ENCODE measurements at regions not wholly inside any gene's neighbourhood (a gene's known extent, or its start where the extent isn't known, plus 50 kb on each side); places are given as distances from the start of the nearest gene placed in this dataset.

DNA sequence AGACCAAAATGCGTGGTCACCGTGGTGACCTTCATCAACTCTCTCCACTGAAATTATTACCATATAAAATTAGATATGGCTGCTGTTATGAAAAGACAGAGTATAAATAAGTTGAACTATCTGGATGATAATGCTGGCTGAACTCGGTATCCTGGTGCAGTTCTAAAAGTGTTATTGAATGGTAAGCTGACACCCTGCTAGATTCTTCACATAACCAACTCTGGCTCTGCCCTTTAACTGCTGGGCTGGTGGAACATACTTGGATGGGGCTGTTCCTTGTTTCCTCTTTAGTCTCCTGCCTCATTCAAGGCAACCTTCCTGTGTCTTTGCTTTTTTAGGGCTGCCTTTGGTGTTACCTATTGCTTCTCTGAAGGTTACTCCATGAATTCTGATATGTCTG, 106.9 kb downstream of the FGF9 start:
- H3K9ac ChIP-seq (replicated peaks; ENCODE audit: extremely low read depth, insufficient read depth, low read length): no peak overlapping the region
- POLR2A ChIA-PET: no interaction called here
- FAIRE-seq (no peak), DNase-seq (ENCODE audit: low read depth, low spot score) (no peak)
- no peak overlapping the region for H3K27ac ChIP-seq (ENCODE audit: insufficient read depth, low read depth, low read length)
- H2AFZ ChIP-seq (ENCODE audit: low read depth, low read length): no peak overlapping the region
- TF ChIP-seq, protein P1, sequence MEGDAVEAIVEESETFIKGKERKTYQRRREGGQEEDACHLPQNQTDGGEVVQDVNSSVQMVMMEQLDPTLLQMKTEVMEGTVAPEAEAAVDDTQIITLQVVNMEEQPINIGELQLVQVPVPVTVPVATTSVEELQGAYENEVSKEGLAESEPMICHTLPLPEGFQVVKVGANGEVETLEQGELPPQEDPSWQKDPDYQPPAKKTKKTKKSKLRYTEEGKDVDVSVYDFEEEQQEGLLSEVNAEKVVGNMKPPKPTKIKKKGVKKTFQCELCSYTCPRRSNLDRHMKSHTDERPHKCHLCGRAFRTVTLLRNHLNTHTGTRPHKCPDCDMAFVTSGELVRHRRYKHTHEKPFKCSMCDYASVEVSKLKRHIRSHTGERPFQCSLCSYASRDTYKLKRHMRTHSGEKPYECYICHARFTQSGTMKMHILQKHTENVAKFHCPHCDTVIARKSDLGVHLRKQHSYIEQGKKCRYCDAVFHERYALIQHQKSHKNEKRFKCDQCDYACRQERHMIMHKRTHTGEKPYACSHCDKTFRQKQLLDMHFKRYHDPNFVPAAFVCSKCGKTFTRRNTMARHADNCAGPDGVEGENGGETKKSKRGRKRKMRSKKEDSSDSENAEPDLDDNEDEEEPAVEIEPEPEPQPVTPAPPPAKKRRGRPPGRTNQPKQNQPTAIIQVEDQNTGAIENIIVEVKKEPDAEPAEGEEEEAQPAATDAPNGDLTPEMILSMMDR (IDR thresholded peaks at IDR 0.05; ENCODE audit: extremely low read depth in 1 of 2, insufficient read depth in 1 of 2, low read depth in 1 of 2, low read length in 2 of 2): no peak
- TF ChIP-seq POLR2AphosphoS5 (IDR thresholded peaks at IDR 0.05; ENCODE audit: insufficient read depth, low read depth, low read length) (no peak), GATA2 (IDR thresholded peaks at IDR 0.05; ENCODE audit: insufficient read depth, insufficient read length, low read depth, low read length) (no peak), POLR2A (IDR thresholded peaks at IDR 0.05; ENCODE audit: low read depth, low read length) (no peak), MYC (IDR thresholded peaks at IDR 0.05; ENCODE audit: low read depth, low read length) (no peak), FOS (IDR thresholded peaks at IDR 0.05; ENCODE audit: borderline replicate concordance, insufficient read depth, low read length) (no peak)
- TF ChIP-seq, protein P2, sequence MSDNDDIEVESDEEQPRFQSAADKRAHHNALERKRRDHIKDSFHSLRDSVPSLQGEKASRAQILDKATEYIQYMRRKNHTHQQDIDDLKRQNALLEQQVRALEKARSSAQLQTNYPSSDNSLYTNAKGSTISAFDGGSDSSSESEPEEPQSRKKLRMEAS (IDR thresholded peaks at IDR 0.05; ENCODE audit: insufficient read depth, insufficient read length): no peak
- no peak overlapping the region for H3K4me3 ChIP-seq (replicated peaks in 1 of 3; ENCODE audit: insufficient read depth in 1 of 3, low read depth in 1 of 3, low read length in 3 of 3)
- dilution Hi-C loops (cut with MboI; ENCODE audit: extremely low pct_ligation_motif_present, low sequenced_read_pairs) (no loop called here), intact Hi-C loops (cut with micrococcal nuclease) (no loop called here)
- no peaks in the 10 kb centered on the region for H3K27me3 ChIP-seq (ENCODE audit: control insufficient read depth in 2 of 2, insufficient read depth in 2 of 2, low read length in 2 of 2)
- no peaks in the 10 kb centered on the region for H3K36me3 ChIP-seq (ENCODE audit: control insufficient read depth in 2 of 2, extremely low read depth in 1 of 2, insufficient read depth in 2 of 2, low read length in 2 of 2)
- no peak overlapping the region for H3K4me2 ChIP-seq (ENCODE audit: insufficient read depth, low read length)
- peaks cover 3% of the 10 kb centered on the region for H3K9me3 ChIP-seq (replicated peaks; ENCODE audit: control insufficient read depth, insufficient read depth, low read length)
- no peaks in the 10 kb centered on the region for H4K20me1 ChIP-seq (replicated peaks; ENCODE audit: control insufficient read depth, extremely low read depth, insufficient read depth, low read length)
- CTCF ChIA-PET: no interaction called here
- H3K79me2 ChIP-seq (ENCODE audit: control insufficient read depth, insufficient read depth, low read length): no peaks in the 10 kb centered on the region
- no TSS peak for BruUV-seq (replicated peaks)
- H3K9me1 ChIP-seq (replicated peaks; ENCODE audit: control insufficient read depth, extremely low read depth, insufficient read depth, low read length): no peaks in the 10 kb centered on the region
- H3K4me1 ChIP-seq (ENCODE audit: control insufficient read depth, extremely low read depth, insufficient read depth, low read length): no peaks in the 10 kb centered on the region

DNA sequence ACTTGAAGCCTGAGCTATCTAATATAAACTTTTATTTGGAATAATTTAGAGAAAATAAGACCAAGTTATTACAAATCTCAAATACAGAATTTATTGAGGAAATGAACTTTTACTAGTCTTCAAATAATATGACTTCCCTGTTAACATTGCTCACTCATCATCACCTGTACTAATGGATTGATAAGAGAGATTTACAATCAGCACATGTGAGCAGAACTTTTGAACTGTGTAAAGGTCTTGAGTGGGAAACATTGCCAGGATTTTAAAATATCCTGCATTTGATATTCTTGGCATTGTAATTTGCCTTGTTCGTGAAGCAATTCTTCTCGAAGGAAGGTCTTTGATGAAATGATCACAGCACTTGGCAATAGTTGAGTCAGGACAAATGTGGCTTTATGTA, 111.9 kb downstream of the FGF9 start:
- H2AFZ ChIP-seq (ENCODE audit: low read depth, low read length): no peak overlapping the region
- intact Hi-C loops (cut with micrococcal nuclease) (no loop called here), dilution Hi-C loops (cut with MboI; ENCODE audit: extremely low pct_ligation_motif_present, low sequenced_read_pairs) (no loop called here)
- ChIA-PET POLR2A (no interaction called here), CTCF (no interaction called here)
- no peaks in the 10 kb centered on the region for H4K20me1 ChIP-seq (replicated peaks; ENCODE audit: control insufficient read depth, extremely low read depth, insufficient read depth, low read length)
- H3K27ac ChIP-seq (ENCODE audit: insufficient read depth, low read depth, low read length): no peak overlapping the region
- TF ChIP-seq MYC (IDR thresholded peaks at IDR 0.05; ENCODE audit: low read depth, low read length): no peak
- no peak for TF ChIP-seq JUN (IDR thresholded peaks at IDR 0.05; ENCODE audit: borderline replicate concordance, insufficient read depth, insufficient read length, low read depth)
- TF ChIP-seq GATA2 (IDR thresholded peaks at IDR 0.05; ENCODE audit: insufficient read depth, insufficient read length, low read depth, low read length): no peak
- TF ChIP-seq, protein P2 (IDR thresholded peaks at IDR 0.05; ENCODE audit: insufficient read depth, insufficient read length): no peak
- no peak for TF ChIP-seq POLR2A (IDR thresholded peaks at IDR 0.05; ENCODE audit: low read depth, low read length)
- TF ChIP-seq, protein P1 (IDR thresholded peaks at IDR 0.05; ENCODE audit: extremely low read depth in 1 of 2, insufficient read depth in 1 of 2, low read depth in 1 of 2, low read length in 2 of 2): no peak
- TF ChIP-seq POLR2AphosphoS5 (IDR thresholded peaks at IDR 0.05; ENCODE audit: insufficient read depth, low read depth, low read length): no peak
- no peak for FAIRE-seq
- H3K4me3 ChIP-seq (replicated peaks in 1 of 3; ENCODE audit: insufficient read depth in 1 of 3, low read depth in 1 of 3, low read length in 3 of 3): no peak overlapping the region
- no peak for DNase-seq (ENCODE audit: low read depth, low spot score)
- no peaks in the 10 kb centered on the region for H3K27me3 ChIP-seq (ENCODE audit: control insufficient read depth in 2 of 2, insufficient read depth in 2 of 2, low read length in 2 of 2)
- no peaks in the 10 kb centered on the region for H3K4me1 ChIP-seq (ENCODE audit: control insufficient read depth, extremely low read depth, insufficient read depth, low read length)
- no TSS peak for BruUV-seq (replicated peaks)
- H3K9ac ChIP-seq (replicated peaks; ENCODE audit: extremely low read depth, insufficient read depth, low read length): no peak overlapping the region
- H3K36me3 ChIP-seq (ENCODE audit: control insufficient read depth in 2 of 2, extremely low read depth in 1 of 2, insufficient read depth in 2 of 2, low read length in 2 of 2): no peaks in the 10 kb centered on the region
- no peaks in the 10 kb centered on the region for H3K79me2 ChIP-seq (ENCODE audit: control insufficient read depth, insufficient read depth, low read length)
- peaks cover 5% of the 10 kb centered on the region for H3K9me3 ChIP-seq (replicated peaks; ENCODE audit: control insufficient read depth, insufficient read depth, low read length)
- no peaks in the 10 kb centered on the region for H3K9me1 ChIP-seq (replicated peaks; ENCODE audit: control insufficient read depth, extremely low read depth, insufficient read depth, low read length)
- no peak overlapping the region for H3K4me2 ChIP-seq (ENCODE audit: insufficient read depth, low read length)

Data from endothelial cell of umbilical vein (primary cell).